DMS79 treated with DMSO at 0.1 percent for 48 hours (cell line): ENCODE measurements at regions not wholly inside any gene's neighbourhood (a gene's known extent, or its start where the extent isn't known, plus 50 kb on each side); places are given as distances from the start of the nearest gene placed in this dataset.
"Not testable (repeated sequence)": the region's sequence is repeated elsewhere in the genome, so short reads cannot be mapped to it uniquely, and the experiment has no call there.

Experiments
- DNase-seq: peaks from one replicate; lab custom pipeline; 2025; lab: John Stamatoyannopoulos, UW

DNA sequence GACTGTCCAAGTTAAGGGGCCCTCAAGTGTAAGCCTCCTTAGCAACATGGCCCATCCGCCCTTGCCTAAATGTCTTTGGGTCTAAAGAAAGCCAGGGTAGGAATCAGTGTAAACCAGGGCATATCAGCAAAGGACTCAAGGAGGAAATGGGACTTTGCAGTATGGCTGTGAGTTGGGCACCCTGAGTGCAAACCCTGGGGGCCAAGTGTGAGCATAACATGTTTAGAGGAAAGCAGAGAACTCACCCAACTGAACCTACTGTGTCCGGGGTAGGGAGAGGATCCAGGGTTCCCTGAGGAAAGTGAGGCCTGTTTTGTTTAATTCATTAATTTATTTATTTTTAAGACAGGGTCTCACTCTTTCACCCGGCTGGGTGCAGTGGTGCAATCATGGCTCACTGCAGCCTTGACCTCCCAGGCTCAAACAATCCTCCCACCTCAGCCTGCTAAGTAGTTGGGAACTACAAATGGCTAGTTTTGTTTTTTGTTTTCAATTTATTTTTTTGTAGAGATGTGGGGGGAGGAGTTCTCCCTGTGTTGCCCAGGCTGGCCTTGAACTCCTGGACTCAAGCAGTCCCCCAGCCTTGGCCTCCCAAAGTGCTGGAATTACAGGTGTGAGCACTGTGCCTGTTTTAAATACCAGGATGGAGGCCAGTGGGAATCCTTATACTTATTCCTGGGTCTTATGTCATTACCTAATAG lies 51.0 kb upstream of the ACTR3 start:
- no peak for DNase-seq

DNA sequence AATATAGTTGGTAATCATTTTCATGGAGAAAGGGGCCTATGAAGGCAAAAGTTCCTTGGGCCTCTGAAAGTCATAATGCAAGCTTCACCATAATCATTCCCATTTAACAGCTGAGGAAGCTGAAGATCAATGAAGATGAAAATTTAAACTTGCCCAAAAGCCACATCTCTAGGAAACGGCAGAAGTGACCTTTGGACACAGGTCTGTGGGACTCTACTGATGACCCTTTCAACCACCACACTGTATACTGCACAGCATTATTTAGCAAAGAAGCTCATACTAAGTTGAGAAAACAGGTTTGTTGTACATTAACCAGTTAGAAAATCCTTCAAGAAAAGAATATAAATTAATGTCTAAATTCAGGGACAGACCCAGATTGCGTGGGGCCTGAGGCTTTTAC lies 51.6 kb upstream of the ACTR3 start:
- DNase-seq: no peak

DNA sequence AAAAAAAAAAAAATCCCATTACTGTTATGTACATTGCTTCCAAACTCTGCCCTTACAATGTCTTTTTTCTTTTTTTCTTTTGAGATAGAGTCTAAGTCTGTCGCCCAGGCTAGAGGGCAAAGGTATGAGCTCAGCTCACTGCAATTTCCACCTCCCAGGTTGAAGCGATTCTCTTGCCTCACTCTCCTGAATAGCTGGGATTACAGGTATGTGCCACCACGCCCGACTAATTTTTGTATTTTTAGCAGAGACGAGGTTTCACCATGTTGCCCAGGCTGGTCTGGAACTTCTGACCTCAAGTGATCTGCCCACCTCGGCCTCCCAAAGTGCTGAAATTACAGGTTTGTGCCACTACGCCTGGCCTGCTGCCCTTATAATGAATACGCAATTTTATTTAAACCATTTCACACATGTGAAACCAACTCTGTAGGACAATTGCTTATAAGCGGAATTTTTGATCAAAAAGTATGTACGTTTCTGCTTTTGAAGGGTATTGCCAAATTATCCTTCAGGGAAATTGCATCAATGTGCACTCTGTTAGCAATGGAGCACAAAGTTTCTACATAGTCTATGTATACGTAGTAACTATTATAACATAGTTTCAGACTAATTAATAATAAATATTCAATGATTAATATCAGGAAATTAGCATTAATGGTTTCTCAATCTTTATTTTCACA lies 55.7 kb upstream of the ACTR3 start:
- no peak for DNase-seq

DNA sequence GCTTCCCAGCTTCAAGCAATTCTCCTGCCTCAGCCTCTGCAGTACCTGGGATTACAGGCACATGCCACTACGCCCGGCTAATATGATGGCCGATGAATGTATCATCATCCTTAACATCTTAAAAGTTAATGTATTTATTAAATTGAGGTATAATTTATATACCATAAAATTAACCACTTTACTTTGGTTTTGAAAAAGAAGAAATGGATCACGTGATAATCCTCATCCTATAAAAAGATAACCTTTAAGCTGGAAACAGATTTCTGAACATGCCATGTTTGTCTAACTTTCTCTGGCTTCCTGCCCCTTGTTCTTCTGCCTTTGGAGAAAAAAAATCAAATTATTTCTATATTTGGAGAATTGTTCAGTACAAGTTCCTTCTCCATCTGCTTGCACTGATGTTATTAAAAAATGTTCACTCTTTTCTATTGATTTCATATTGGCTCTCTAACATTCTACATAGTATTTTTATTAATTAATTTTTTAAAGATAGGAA lies 57.0 kb upstream of the ACTR3 start:
- DNase-seq: no peak

DNA sequence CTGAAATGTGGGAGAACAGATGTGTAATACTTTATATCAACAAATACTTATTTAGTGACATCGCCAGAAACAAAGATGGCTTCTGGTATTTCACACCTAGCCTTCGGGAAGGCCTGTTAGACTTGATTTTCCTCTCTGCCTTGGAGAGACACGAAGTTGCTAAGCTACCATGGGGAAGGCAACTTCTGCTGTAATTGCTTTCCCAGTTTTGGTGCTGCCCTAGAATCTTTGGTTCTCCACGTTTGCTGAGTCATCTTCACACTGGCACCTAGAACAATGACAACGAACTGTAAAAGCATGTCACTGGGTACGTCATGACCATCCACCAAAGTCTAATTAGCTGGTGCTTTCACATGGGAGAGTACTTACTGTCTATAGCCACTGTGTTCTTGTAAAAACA lies 58.7 kb upstream of the ACTR3 start:
- no peak for DNase-seq

DNA sequence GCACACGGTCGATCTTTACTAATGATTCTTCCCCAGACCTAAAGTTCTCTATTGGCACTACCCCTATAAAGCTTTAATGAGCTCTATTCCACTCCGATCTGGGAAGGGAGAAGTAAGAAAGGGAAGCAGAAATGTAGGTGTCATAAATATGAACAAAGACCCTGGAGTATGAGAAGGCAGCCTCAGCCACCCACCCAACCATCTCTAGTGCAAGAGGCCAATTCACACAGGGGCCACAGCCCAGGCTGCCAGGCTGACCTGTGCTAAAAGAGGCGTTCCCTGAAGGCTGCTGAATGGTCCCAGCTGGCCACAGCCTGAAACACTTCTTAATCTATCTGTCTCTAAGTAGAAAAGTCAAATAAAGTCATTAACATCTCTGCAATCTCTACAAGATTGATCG lies 60.1 kb upstream of the ACTR3 start:
- DNase-seq: no peak

DNA sequence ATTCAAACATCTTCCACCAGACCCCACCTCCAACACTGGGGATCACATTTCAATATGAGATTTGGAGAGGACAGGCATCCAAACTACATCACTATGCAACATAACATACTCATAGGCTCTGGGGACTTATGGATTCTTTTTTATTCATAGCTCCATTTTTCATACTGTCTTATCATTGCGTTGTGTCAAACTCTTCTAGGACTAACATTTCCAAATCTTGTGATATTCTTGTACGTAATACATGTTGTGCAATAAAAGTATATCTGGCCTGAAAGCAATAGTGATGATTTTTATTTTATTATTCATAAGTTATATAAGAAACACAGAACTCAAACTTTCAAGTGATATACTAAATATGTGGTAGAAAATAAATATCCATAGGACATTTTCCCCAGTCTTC lies 60.6 kb upstream of the ACTR3 start:
- no peak for DNase-seq

DNA sequence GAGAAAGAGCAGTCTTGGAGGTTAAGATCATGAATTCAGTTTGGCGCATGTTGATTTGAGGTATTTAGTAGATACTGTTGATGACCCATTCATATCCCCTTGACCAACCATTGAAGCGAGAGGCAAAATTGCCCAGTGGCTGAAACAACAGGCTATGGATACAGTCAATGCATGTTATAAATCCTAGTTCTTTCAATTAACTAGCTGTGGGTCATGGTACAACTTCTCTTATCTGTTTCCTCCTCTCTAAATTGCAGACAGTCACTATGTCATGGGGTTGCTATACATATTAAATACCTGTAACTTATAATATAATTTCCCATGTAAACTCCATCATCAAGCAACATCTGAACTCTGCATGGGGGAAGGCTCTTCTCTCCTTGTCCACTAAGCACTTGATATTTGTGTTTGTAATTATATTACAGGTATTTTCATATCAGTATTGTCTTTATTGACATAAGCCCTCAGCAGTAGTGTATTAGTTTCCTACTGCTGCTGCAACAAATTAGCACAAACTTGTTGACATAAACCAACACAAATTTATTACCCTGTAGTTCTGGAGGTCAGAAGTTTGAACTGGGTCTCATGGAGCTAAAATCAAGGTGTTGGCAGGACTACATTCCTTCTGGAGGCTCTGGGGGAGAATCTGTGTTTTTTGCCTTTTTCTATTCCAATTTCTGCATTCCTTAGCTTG lies 61.7 kb upstream of the ACTR3 start:
- DNase-seq: no peak

DNA sequence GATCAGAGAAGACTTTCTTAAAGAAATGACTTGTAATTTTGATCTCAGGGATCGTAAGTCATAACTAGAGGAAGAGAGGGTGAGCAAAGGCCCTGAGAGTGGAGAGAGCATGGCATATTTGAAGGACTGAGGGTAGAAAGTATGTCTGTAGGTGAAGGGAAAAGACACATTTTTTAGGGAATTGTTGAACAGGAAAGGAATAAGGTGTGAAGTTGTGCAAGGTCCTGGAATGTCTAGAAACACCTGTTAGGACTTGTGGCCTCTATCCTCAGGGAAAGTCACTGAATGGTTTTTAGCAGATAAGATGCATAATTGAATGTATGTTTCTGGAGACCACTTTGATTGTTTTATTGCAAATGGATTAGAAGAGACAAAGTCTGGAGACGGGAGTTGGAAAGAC lies 62.5 kb upstream of the ACTR3 start:
- DNase-seq: no peak

DNA sequence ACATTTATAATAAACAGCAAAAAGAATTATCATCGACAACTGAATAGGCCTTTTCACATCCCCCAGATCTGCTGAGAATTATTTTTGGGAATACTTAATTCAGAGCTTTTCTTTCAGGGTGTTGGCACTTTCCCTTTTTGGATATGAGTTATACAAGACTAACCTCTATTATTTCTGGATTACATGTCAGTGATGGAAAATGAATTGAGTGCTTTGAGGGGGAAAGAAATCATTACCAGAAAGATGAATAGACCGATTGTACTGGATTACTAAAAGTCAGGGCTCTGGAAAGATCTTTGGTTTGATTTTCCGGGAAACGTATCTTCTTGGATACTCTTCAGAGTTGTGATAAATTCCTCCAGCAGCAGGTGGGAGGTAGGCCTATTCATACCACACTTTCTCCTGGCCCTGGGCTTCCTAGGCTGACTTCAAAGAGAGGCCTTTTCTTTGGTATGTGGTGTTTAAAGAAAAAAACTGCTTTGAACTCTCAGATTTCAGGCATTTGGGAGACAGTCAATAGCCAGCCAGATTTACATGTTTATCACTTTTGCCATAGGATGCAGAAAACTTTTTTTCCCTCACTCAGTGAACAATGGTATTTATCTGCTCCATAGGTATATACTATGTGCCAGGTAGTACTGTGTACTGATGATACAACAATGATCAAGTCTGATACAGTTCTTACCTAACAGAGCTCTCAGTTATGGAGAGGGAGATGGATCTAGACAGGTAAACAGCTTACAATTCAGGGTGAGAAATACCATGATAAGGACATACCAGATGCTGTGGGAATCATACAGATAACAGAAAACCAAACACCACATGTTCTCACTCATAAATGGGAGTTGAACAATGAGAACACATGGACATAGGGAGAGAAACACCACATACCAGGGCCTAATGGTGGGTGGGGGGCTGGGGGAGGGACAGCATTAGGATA lies 63.3 kb upstream of the ACTR3 start:
- no peak for DNase-seq

DNA sequence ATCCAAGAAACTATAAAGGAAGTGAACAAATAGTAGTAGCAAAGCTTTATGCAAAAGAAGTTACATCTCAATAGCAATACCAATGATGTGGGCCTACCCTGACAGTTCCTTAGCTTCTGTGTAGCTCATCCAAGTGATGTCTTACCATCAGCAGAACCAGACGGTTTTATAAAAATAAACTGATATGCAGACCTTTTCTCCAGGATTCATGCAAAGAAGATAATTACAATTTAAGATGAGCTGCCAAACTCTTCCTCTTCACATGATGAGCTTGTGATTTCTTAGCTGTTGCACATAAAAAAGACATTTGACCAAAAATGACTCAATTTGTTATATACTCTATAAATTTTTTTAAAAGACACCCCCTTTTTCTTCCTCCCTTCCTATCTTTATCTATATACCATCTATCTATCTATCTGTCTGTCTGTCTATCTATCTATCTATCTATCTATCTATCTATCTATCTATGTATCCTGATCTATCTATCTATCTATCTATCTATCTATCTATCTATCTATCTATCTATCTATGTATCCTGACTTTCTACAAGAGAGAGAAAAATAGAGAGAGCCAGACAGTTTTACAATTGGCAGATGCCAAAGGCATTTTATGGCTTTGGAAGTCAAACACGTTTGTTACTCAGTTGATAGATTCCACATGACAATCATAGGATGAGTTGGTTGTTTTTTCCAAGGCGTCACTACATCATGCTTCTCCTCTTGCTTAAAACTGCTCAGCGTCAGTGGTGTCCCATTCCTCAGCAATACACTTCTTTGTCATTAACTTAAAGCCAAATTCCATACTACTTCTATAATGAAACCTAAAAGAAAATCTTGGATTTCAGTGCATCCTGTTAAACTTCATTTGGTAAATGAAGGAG lies 65.9 kb upstream of the ACTR3 start:
- DNase-seq: no peak

DNA sequence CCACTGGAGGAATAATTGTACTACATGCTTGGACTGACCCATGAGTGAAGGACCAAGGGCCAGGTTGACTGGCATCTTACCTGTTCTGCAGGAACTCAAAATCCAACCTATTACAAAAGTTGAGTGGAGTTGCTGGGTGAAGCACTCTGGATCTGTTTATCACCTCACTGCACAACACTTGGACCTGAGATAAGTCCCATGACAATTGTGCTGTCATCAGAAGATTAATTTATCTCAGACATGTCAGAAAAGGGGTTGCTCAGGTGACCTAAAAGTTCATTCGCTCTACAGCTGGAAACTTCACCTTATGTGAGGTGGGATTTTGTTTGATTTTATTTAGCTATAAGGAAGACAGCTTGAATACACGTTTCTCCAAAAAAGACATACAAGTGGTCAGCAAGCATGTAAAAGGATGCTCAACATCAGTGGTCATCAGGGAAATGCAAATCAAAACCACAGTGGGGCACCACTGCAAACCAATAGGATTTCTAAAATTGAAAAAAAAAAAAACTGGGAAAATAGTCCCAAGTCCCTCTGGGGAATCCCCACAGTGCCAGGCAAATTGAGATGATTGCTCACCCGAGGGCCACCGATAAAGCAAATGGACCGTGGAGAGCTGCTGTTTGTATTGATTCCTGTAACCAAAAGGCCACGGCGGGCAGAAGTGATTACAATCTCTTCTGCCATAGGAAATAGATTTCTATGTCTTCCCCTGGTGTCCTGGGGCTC lies 65.8 kb upstream of the SLC35F5 start:
- DNase-seq: no peak

DNA sequence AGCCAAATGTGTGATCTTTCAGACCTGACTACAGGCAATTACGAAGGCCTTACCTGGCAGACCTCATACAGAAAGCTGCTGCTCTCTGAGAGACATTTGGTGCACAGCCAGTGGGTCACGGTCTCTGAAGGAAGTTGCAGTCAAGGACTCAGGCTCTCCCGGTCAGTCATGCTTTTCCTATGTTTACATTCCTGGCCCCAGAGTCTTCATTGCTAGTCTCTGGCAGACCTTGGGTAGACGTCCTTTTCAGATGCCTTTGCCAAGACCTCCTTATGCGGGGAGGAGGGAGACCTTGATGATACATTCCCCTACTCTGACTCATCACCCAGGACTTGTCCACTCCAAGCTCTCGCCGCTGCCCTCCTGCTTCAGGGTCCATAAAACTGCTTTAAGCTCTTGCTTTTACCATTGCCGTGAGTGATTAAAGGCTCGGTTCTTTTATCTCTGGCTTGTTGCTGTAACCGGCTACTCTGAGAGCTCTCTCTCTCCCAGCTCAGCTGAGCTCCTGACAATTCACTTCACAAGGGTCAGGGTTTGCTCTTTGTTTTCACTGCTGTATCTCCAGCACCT lies 62.0 kb upstream of the SLC35F5 start:
- peak; percentile 75 for DNase-seq

DNA sequence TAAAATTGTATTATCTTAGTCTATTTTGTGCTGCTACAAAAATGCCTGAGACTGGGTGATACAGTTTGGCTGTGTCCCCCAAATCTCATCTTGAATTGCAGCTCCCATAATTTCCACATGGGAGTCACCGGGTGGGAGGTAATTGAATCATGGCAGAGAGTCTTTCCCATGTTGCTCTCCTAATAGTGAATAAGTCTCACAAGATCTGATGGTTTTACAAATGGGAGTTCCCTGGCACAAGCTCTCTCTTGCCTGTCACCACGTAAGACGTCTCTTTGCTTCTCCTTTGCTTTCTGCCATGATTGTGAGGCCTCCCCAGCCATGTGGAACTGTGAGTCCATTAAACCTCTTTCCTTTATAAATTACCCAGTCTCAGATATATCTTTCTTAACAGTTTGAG lies 57.0 kb upstream of the SLC35F5 start:
- DNase-seq: not testable (repeated sequence)

DNA sequence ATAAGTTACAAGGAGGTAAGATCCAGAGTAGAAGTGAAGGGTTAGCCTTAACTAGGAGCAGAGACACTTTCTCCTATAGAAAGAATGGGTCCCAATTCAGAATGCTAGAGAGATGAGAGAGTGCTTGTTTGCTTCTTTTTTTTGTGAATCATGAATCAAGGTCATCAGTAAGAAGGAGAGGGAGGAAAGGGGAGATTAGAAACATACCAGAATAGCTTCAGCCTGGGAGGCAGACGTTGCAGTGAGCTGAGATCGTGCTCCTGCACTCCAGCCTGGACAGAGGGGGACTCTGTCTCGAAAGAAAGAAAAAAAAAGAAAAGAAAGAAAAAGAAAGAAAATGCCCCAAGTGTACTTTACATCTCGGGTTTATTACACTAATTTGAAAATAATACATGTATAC lies 55.8 kb upstream of the SLC35F5 start:
- no peak for DNase-seq

DNA sequence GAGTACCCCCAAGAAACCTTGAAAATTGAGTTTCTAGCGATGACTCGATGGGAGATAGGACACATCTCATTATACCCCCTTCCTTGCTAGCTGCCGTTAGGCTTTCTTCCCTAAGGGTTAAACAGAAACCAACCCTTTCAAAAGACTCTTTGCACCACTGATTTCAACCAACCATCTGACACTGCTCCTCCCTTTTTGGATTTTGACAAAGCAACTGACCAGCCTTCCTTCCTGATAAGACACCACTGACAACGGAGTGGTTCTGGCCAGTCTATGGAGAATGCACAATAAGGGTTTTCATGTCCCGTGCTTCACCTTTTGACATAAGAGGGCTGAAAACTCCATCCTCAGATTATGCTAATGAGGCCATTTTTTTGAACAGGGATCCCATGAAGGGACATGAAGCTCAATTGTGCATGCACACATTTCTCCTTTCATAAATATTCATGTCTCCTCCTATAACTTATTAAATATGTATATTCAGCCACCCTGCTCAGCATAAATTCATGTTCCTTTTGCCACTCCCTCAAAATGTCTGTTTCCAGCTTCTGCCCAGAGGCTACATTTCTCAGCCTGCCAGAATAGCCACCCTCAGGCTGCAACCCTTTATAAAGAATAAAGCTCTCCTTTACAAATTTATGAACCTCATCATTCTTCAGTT lies 52.8 kb upstream of the SLC35F5 start:
- no peak for DNase-seq

DNA sequence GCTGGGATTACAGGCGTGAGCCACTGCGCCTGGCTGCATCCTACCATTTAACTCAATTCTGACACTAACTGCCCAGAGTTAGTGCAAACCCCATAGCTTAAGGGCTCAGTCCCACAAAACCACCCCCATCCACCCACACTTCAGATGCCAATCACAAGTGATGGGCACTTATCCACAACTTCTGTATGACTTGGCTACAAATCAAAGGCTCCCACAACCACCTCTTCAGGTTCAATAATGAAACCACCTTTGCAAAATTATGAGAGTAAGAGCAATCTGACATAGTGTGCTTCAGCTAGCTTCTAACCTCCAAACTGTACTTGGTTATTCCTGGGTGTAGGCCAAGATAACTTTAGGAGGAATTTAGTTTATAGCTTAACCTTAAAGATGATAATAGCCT lies 51.3 kb upstream of the SLC35F5 start:
- no peak for DNase-seq

DNA sequence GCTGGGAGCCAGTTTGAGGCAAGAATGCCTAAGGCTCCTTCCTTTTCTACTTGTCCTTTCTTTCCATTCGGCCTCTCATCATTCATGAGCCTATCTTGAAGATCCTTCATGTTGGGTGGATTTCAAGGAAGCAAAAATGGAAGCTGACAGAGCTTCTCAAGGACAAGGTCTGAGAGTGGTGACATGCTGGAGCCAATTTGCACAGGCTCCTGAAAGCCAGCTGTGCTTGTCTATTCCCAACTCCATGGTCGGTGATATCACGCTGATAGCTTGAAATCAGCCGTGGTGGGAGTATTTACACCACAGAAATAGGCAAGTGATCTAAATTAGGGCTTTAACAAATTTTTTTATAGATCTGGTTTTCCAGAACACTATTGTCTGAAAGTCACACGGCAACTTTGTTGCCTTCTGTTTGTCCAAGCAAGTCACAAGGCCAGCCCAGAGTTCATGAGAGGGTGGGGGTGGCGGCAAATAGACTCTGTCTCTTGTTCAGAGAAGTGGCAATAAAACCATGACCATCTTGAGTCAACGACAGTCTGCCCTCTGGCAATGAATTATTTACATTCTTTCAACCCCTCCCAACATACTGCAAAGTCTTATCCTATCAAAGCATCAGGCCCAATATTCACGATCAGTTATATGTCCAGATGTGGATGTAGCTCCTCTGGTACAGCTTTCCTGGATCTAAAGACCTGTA lies 49.9 kb upstream of the SLC35F5 start:
- no peak for DNase-seq
